GM12872 (cell line): ENCODE measurements at regions not wholly inside any gene's neighbourhood (a gene's known extent, or its start where the extent isn't known, plus 50 kb on each side); places are given as distances from the start of the nearest gene placed in this dataset.

Experiments used
- CTCF ChIP-seq: IDR thresholded peaks from 3 replicates; pipeline ENCODE4 v1.5.1; 2011; ENCODE audit warnings: low read depth, mild to moderate bottlenecking, low read length, moderate library complexity; ENCODE audit not compliant: insufficient read depth

GRCh38 chr4:77372375-77372774 lies 215.4 kb downstream of the CCNG2 start:
- no peak for TF ChIP-seq CTCF

GRCh38 chr4:77375866-77376607 lies 219.0 kb downstream of the CCNG2 start:
- TF ChIP-seq CTCF: no peak

GRCh38 chr4:77376788-77377460 lies 219.9 kb downstream of the CCNG2 start:
- no peak for TF ChIP-seq CTCF

- no peak for TF ChIP-seq CTCF
Observed at GRCh38 chr4:77384094-77384493, 221.5 kb upstream of the CXCL13 start.

- TF ChIP-seq CTCF: peak; percentile 87
Observed at GRCh38 chr4:77385124-77385969, 220.3 kb upstream of the CXCL13 start.

GRCh38 chr4:77393996-77394395 lies 211.6 kb upstream of the CXCL13 start:
- TF ChIP-seq CTCF: no peak

- no peak for TF ChIP-seq CTCF
Observed at GRCh38 chr4:77395481-77395880, 210.1 kb upstream of the CXCL13 start.
